Heart right ventricle (tissue), 16 donors: ENCODE measurements at regions not wholly inside any gene's neighbourhood (a gene's known extent, or its start where the extent isn't known, plus 50 kb on each side); places are given as distances from the start of the nearest gene placed in this dataset.
A peak's percentile ranks its signal among the peaks of the same experiment; 100 is the strongest.

ENCODE experiments used
- ATAC-seq, 8 donors: fragments of 200-7000 bp; cut with Tn5 transposase; one replicate each; pipeline ENCODE4 v1.9.1; 2020; ENCODE audit warnings: mild to moderate bottlenecking in 8 of 8, moderate library complexity in 8 of 8, moderate number of reproducible peaks in 1 of 8
- DNase-seq, 2 donors: peaks; one replicate each; pipeline ENCODE4 v3.0.0-alpha.2; 2020
- H3K27ac ChIP-seq, 10 donors: fragments of 200-600 bp; sonication (generic) in 2 of 10; one replicate each; pipeline versions ENCODE4 v1.5.0 to v1.8.0; 2020 to 2022; ENCODE audit warnings: mild to moderate bottlenecking in 3 of 10
- H3K27me3 ChIP-seq, 7 donors: fragments of 200-600 bp; one replicate each; pipeline ENCODE4 v1.8.0; 2021 to 2022; ENCODE audit warnings: mild to moderate bottlenecking in 2 of 7
- H3K36me3 ChIP-seq, 9 donors: fragments of 200-600 bp; sonication (generic) in 1 of 9; one replicate each; pipeline versions ENCODE4 v1.5.0 to v1.8.0; 2020 to 2022; ENCODE audit warnings: mild to moderate bottlenecking in 2 of 9
- H3K4me1 ChIP-seq, 9 donors: fragments of 200-600 bp; sonication (generic) in 1 of 9; one replicate each; pipeline versions ENCODE4 v1.5.0 to v1.8.0; 2020 to 2022; ENCODE audit warnings: mild to moderate bottlenecking in 4 of 9
- H3K4me3 ChIP-seq, 10 donors: fragments of 200-600 bp; sonication (generic) in 2 of 10; one replicate each; pipeline versions ENCODE4 v1.5.0 to v1.8.0; 2020 to 2022; ENCODE audit warnings: mild to moderate bottlenecking in 7 of 10, moderate library complexity in 2 of 10
- H3K9me3 ChIP-seq, 11 donors: fragments of 200-600 bp in 10 of 11; sonication (generic) in 2 of 11; one replicate each; pipeline versions ENCODE4 v1.5.0 to v1.8.0; 2013 to 2022; ENCODE audit warnings: mild to moderate bottlenecking in 2 of 11, control low read depth in 1 of 11, moderate library complexity in 1 of 11
- WGBS, 2 donors: extraction: QIAGEN DNeasy Blood & Tissue Kit; methylation state at CpG; one replicate each; pipeline ENCODE4 v1.1.7; 2013; ENCODE audit warnings: inconsistent platforms in 1 of 2; 5-methylcytosine and 5-hydroxymethylcytosine counted together
- intact Hi-C, 10 donors: fragments of 100-400 bp; cut with DNase I; formaldehyde crosslinking; loops; one replicate each; pipeline versions ENCODE4 v1.11.1 to v1.14.2; 2022
- TF ChIP-seq, protein P1 (sequence below), 9 donors: fragments of 200-600 bp; sonication (generic) in 2 of 9; IDR thresholded peaks; one replicate each; pipeline versions ENCODE4 v1.5.0 to v1.8.0; 2021 to 2022; ENCODE audit warnings: antibody characterized with exemption in 9 of 9, mild to moderate bottlenecking in 5 of 9, moderate library complexity in 1 of 9
- donor health status: Arrhythmogenic right ventricular cardiomyopathy.
- donor health status: ischemic (EF 13 %, LVEDD 7.1; RV severe dilation, severe dysfunction).
- donor health status: healthy with polysubstance abuse.
- donor health status: DM: no; HTN: yes; CAD: no.
- donor health status: DM: no; HTN: no; CAD: no.
- donor health status: ischemic (EF 25% LVEDD 6.9; RV normal size, moderate dysfunction).
- donor health status: ischemic (EF 25% LVEDD 5.7; RV mildly dilated, moderate dysfunction).
- donor health status: healthy.
- donor health status: DM: yes; HTN: yes; CAD: no.
- donor health status: Ischemic cardiomyopathy.
- donor health status: ischemic (EF 35%, LVEDD 5.7; RV mildly dilated, moderate dysfunction).
- donor health status: nonischemic (EF 11% LVEDD 7.7; RV severe dilation, severe dysfunction).
- donor health status: DM: yes; HTN: yes; CAD: no.
- donor health status: PGD.
- donor health status: ischemic (EF 29% LVEDD 5.4; RV normal size, mild dysfunction).
- donor health status: nonischemic (EF 23%, LVEDD 6.1; RV moderate dilation, normal function).

DNA sequence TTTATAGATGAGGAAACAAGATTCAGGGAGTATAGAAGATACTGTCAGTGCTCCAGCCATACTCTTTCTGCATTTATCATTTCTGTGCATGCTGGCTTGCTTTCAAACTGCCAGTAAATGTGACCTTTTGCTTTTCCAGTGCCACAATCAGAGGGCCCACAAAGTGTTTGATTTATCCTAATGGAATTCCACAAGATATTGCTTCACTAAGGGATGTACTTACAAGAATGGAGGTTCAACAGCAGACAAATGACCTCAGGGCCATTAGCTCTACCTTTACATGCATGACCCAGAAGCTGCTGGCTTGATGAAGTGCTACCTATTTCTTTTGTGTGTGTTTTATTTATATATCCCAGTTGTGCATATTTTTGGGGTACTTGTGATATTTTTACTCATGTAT lies 171.5 kb upstream of the GRIK2 start:
- Histone ChIP-seq H3K4me3 (no peak overlapping the region), H3K36me3 (no peaks in the 10 kb centered on the region), H3K9me3 (peaks cover 0 to 25% (median 0%) of the 10 kb centered on the region in 11 donors), H3K27me3 (no peaks in the 10 kb centered on the region), H3K27ac (no peak overlapping the region), H3K4me1 (no peaks in the 10 kb centered on the region)
- TF ChIP-seq, protein P1, sequence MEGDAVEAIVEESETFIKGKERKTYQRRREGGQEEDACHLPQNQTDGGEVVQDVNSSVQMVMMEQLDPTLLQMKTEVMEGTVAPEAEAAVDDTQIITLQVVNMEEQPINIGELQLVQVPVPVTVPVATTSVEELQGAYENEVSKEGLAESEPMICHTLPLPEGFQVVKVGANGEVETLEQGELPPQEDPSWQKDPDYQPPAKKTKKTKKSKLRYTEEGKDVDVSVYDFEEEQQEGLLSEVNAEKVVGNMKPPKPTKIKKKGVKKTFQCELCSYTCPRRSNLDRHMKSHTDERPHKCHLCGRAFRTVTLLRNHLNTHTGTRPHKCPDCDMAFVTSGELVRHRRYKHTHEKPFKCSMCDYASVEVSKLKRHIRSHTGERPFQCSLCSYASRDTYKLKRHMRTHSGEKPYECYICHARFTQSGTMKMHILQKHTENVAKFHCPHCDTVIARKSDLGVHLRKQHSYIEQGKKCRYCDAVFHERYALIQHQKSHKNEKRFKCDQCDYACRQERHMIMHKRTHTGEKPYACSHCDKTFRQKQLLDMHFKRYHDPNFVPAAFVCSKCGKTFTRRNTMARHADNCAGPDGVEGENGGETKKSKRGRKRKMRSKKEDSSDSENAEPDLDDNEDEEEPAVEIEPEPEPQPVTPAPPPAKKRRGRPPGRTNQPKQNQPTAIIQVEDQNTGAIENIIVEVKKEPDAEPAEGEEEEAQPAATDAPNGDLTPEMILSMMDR (IDR thresholded peaks at IDR 0.05) = no peak
- DNase-seq (no peak), ATAC-seq (no peak)
- intact Hi-C loops = no loop called here

DNA sequence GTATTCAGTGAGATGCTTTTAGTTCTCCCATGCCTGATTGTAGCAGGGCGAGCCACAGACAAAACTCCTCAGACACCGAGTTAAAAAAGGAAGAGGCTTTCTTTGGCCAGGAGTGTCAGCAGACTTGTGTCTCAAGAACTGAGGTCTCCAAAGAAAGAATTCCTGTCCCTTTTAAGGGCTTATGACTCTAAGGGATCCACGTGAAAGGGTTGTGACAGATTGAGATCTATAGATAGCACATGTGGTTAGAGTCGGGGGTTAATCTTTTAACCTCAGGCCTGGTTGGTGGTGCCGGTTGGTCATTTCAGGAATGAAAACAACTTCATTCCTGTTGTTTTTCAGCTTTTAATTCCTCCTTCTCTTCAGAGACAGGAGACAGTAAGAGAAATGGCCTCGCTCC lies 168.8 kb upstream of the GRIK2 start:
- intact Hi-C loops = no loop called here
- H3K27me3 ChIP-seq = no peaks in the 10 kb centered on the region
- ATAC-seq (no peak), DNase-seq (no peak)
- no peak overlapping the region for H3K27ac ChIP-seq
- no peaks in the 10 kb centered on the region for H3K36me3 ChIP-seq
- TF ChIP-seq, protein P1 (IDR thresholded peaks at IDR 0.05) = no peak
- no peak overlapping the region for H3K4me3 ChIP-seq
- H3K4me1 ChIP-seq = no peaks in the 10 kb centered on the region
- peaks cover 0 to 28% (median 0%) of the 10 kb centered on the region in 11 donors for H3K9me3 ChIP-seq
- WGBS, 2 donors = 86 to 89% methylated on average over 6 of the region's 6 CpGs

DNA sequence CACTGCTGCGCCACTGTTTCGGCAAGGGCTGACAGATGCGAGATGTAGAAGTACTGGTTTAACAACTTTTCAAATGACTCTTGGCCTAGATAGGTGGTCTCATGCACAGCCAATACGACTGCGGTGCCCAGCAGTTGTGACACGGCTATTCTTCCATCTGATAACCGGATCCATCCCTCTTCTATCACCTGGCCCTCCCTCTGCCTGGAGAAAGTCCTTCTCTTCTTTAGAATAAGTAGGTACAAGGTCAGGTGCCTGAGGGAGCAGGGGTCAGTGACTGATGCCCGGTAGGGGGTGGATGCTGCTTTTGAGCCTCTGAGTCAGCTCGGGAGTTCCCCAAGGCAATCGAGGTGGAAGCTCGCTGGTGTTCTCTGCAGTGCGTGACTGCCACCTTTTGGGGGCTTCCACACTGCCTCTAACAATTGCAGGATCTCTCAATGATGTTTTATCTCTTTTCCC lies 166.8 kb upstream of the GRIK2 start:
- no peak overlapping the region for H3K4me3 ChIP-seq
- no peaks in the 10 kb centered on the region for H3K36me3 ChIP-seq
- ATAC-seq (no peak), DNase-seq (no peak)
- no peaks in the 10 kb centered on the region for H3K27me3 ChIP-seq
- peaks cover 0 to 28% (median 0%) of the 10 kb centered on the region in 11 donors for H3K9me3 ChIP-seq
- no peaks in the 10 kb centered on the region for H3K4me1 ChIP-seq
- intact Hi-C loops = no loop called here
- 54 to 57% methylated on average over 12 of the region's 12 CpGs for WGBS, 2 donors
- TF ChIP-seq, protein P1 (IDR thresholded peaks at IDR 0.05) = peak in 5 of 9 donors; percentile 5 to 40 (median 23)
- H3K27ac ChIP-seq = no peak overlapping the region

DNA sequence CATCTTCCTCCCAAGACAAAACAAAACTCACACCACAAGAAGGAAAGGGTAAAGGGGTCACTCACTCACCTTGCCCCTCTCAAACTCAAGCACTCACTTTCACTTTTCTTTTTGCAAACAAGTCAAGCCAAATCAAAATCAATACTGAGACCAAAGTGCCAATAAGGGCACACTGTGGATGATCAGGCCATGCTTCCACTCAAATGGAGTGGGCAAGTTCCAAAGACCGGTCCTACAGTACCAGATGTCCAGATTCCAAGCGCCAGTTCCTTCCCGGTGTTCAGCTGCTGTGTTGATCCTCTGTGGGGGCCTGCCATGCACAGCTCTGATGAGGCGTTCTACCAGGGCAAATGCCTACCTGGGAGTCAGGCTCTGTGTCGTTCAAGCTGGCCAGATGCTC lies 162.6 kb upstream of the GRIK2 start:
- H3K4me1 ChIP-seq = no peaks in the 10 kb centered on the region
- ATAC-seq = no peak
- no peak for DNase-seq
- H3K27me3 ChIP-seq = no peaks in the 10 kb centered on the region
- H3K9me3 ChIP-seq = peaks cover 0 to 9% (median 0%) of the 10 kb centered on the region in 11 donors
- no peaks in the 10 kb centered on the region for H3K36me3 ChIP-seq
- intact Hi-C loops = no loop called here
- no peak overlapping the region for H3K4me3 ChIP-seq
- 87% methylated on average over 5 of the region's 5 CpGs for WGBS, 2 donors
- H3K27ac ChIP-seq = no peak overlapping the region
- TF ChIP-seq, protein P1 (IDR thresholded peaks at IDR 0.05) = no peak
